Gastroesophageal sphincter (tissue), 3 donors: ENCODE measurements at regions not wholly inside any gene's neighbourhood (a gene's known extent, or its start where the extent isn't known, plus 50 kb on each side); places are given as distances from the start of the nearest gene placed in this dataset.

Experiments
- CTCF ChIP-seq, 4 experiments: fragments of 200-600 bp in 2 of 4; fragments of 450-650 bp in 2 of 4; sonication (generic) in 1 of 4; IDR thresholded peaks; one replicate each; pipeline ENCODE4 v1.5.1; 2017 to 2019; ENCODE audit warnings: antibody characterized with exemption in 4 of 4, mild to moderate bottlenecking in 2 of 4, moderate library complexity in 2 of 4
- EP300 ChIP-seq: sonication (generic); formaldehyde crosslinking; IDR thresholded peaks from one replicate; pipeline ENCODE4 v1.6.1; 2017; ENCODE audit warnings: antibody characterized with exemption, mild to moderate bottlenecking

GRCh38 chr3:6041894-6042293 is 819.0 kb upstream of the GRM7 start:
- TF ChIP-seq CTCF (IDR thresholded peaks at IDR 0.05) (no peak), EP300 (no peak)
